ENCODE measurements at regions not wholly inside any gene's neighbourhood (a gene's known extent, or its start where the extent isn't known, plus 50 kb on each side); places are given as distances from the start of the nearest gene placed in this dataset.

DNA sequence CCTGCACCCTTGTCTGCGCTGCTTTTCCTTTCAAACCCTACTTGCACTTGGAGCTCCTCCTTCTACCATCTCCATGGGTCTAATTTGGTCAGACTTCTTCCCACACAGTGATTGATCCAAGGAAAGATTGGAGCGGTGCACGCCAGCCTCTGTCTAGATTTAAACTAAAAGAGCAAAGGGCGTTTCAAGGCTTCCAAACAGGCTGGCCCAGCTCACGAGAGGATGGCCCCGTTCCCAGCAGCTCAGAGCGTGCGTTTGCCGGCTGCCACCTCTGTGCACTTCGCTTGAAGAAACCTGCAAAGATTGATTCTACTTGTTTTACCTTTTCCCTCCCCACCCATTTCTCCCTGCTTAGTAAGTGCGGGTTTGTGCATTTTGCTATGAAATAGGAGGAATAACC lies 78.8 kb upstream of the ALKAL2 start:
- H2AFZ ChIP-seq (ENCODE audit: low read length), result no peak overlapping the region
- H4K8ac ChIP-seq (ENCODE audit: extremely low read depth, insufficient read depth, low read length), result no peak overlapping the region
- H2BK20ac ChIP-seq (ENCODE audit: low read length), result no peak overlapping the region
- H3K27ac ChIP-seq (ENCODE audit: low read depth, low read length), result no peak overlapping the region
- no peaks in the 10 kb centered on the region for H3K36me3 ChIP-seq (ENCODE audit: control insufficient read depth in 2 of 4, insufficient read depth in 4 of 4, low read length in 3 of 4)
- H3K14ac ChIP-seq (ENCODE audit: insufficient read length), result no peak overlapping the region
- H3K56ac ChIP-seq (replicated peaks; ENCODE audit: insufficient read length, low read depth, low read length), result no peak overlapping the region
- H3K79me1 ChIP-seq (ENCODE audit: low read depth, low read length), result no peaks in the 10 kb centered on the region
- no peak overlapping the region for H3K18ac ChIP-seq (ENCODE audit: extremely low read depth, low read length)
- DNase-seq (ENCODE audit: low read depth in 1 of 2, low spot score in 2 of 2), result no peak
- no peaks in the 10 kb centered on the region; a peak in 1 of 7 replicates for H3K27me3 ChIP-seq (replicated peaks in 1 of 4; ENCODE audit: control insufficient read depth in 3 of 4, extremely low read depth in 1 of 4, insufficient read depth in 3 of 4, low read length in 3 of 4)
- POLR2A ChIA-PET (ENCODE audit: partially characterized antibody), result no interaction called here
- H3K23ac ChIP-seq (ENCODE audit: insufficient read length), result no peak overlapping the region
- no peak overlapping the region; the same call in 1 of the 2 replicates for H2AK5ac ChIP-seq (ENCODE audit: low read depth, low read length)
- H3K9ac ChIP-seq (replicated peaks in 1 of 4; ENCODE audit: extremely low read depth in 1 of 4, low read depth in 3 of 4, low read length in 3 of 4), result no peak overlapping the region
- WGBS, 2 experiments (ENCODE audit: extremely low coverage in 1 of 2, insufficient coverage in 1 of 2, insufficient read length in 1 of 2, insufficient replicate concordance in 2 of 2, low coverage in 1 of 2, low lambda C conversion rate in 2 of 2, missing lambda C conversion rate in 1 of 2), result 96% methylated on average over 11 of the region's 11 CpGs; no CpG with 5 or more reads in 1 of the 2 experiments
- H3K4me3 ChIP-seq (ENCODE audit: extremely low read depth in 1 of 4, insufficient read depth in 2 of 4, low read depth in 3 of 4, low read length in 4 of 4), result no peak overlapping the region
- no peak overlapping the region for H2BK120ac ChIP-seq (replicated peaks; ENCODE audit: low read depth, low read length)
- H3K4me2 ChIP-seq (ENCODE audit: insufficient read depth in 1 of 2, low read depth in 2 of 2, low read length in 2 of 2), result no peak overlapping the region
- FAIRE-seq, result no peak
- no peak overlapping the region for H4K5ac ChIP-seq (ENCODE audit: insufficient read length, low read depth, low read length)
- no peak overlapping the region for H4K91ac ChIP-seq (replicated peaks; ENCODE audit: insufficient read length, low read length)
- H2BK12ac ChIP-seq (ENCODE audit: low read depth, low read length), result no peak overlapping the region
- no peaks in the 10 kb centered on the region for H3K9me3 ChIP-seq (ENCODE audit: insufficient read depth in 2 of 2, low read depth in 1 of 2, low read length in 1 of 2)
- no peaks in the 10 kb centered on the region for H4K20me1 ChIP-seq (replicated peaks in 1 of 2; ENCODE audit: control insufficient read depth in 1 of 2, insufficient read depth in 2 of 2, low read length in 2 of 2)
- CTCF ChIA-PET (ENCODE audit: partially characterized antibody), result interaction anchor here (1.3 kb wide), 1 partner anchor 24 kb away, joined by 4 read pairs; no protein-coding TSS in a partner anchor
- H3K79me2 ChIP-seq (ENCODE audit: control insufficient read depth in 1 of 2, insufficient read depth in 2 of 2, low read length in 2 of 2), result no peaks in the 10 kb centered on the region
- H2BK15ac ChIP-seq (ENCODE audit: low read length), result no peak overlapping the region
- H3K23me2 ChIP-seq (ENCODE audit: low read depth, low read length), result no peaks in the 10 kb centered on the region
- no peaks in the 10 kb centered on the region for H3K4me1 ChIP-seq (replicated peaks in 1 of 4; ENCODE audit: control insufficient read depth in 3 of 4, insufficient read depth in 4 of 4, low read length in 3 of 4)
- no peak overlapping the region for H3K4ac ChIP-seq (replicated peaks; ENCODE audit: insufficient read length, low read depth, low read length)
- H2BK5ac ChIP-seq (ENCODE audit: low read depth, low read length), result no peak overlapping the region
- TF ChIP-seq, protein P1, sequence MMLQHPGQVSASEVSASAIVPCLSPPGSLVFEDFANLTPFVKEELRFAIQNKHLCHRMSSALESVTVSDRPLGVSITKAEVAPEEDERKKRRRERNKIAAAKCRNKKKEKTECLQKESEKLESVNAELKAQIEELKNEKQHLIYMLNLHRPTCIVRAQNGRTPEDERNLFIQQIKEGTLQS (IDR thresholded peaks at IDR 0.05; ENCODE audit: insufficient read depth, low read depth, low read length), result no peak
